ENCODE measurements at regions not wholly inside any gene's neighbourhood (a gene's known extent, or its start where the extent isn't known, plus 50 kb on each side); places are given as distances from the start of the nearest gene placed in this dataset.

- Histone ChIP-seq H3K9me3 (no peaks in the 10 kb centered on the region), H3K27ac (no peak overlapping the region), H3K36me3 (no peaks in the 10 kb centered on the region), H3K4me3 (no peak overlapping the region), H3K27me3 (no peaks in the 10 kb centered on the region), H3K4me1 (no peaks in the 10 kb centered on the region)
- ATAC-seq (no peak), DNase-seq (no peak)
- TF ChIP-seq CTCF (IDR thresholded peaks at IDR 0.05): no peak
- intact Hi-C loops (cut with DNase I): no loop called here
These were observed 1046.7 kb upstream of the MAP3K7 start for GRCh38 chr6:91633374-91634111.

GRCh38 chr6:91632308-91632707 is 1045.4 kb upstream of the MAP3K7 start:
- H3K9me3 ChIP-seq: no peaks in the 10 kb centered on the region
- H3K36me3 ChIP-seq: no peaks in the 10 kb centered on the region
- no peak for TF ChIP-seq CTCF (IDR thresholded peaks at IDR 0.05)
- H3K27me3 ChIP-seq: no peaks in the 10 kb centered on the region
- intact Hi-C loops (cut with DNase I): no loop called here
- no peak overlapping the region for H3K4me3 ChIP-seq
- ATAC-seq (no peak), DNase-seq (no peak)
- no peak overlapping the region for H3K27ac ChIP-seq
- H3K4me1 ChIP-seq: no peaks in the 10 kb centered on the region

GRCh38 chr6:91631227-91631626 is 1044.4 kb upstream of the MAP3K7 start:
- H3K4me1 ChIP-seq: no peaks in the 10 kb centered on the region
- H3K36me3 ChIP-seq: no peaks in the 10 kb centered on the region
- H3K27ac ChIP-seq: no peak overlapping the region
- ATAC-seq: no peak
- H3K4me3 ChIP-seq: no peak overlapping the region
- no peak for DNase-seq
- no peaks in the 10 kb centered on the region for H3K27me3 ChIP-seq
- intact Hi-C loops (cut with DNase I): no loop called here
- TF ChIP-seq CTCF (IDR thresholded peaks at IDR 0.05): no peak
- no peaks in the 10 kb centered on the region for H3K9me3 ChIP-seq

GRCh38 chr6:91626911-91627310 is 1040.0 kb upstream of the MAP3K7 start:
- Histone ChIP-seq H3K9me3 (no peaks in the 10 kb centered on the region), H3K4me1 (no peaks in the 10 kb centered on the region), H3K36me3 (no peaks in the 10 kb centered on the region), H3K27ac (no peak overlapping the region), H3K27me3 (no peaks in the 10 kb centered on the region), H3K4me3 (no peak overlapping the region)
- DNase-seq: no peak
- ATAC-seq: no peak
- TF ChIP-seq CTCF (IDR thresholded peaks at IDR 0.05): no peak
- intact Hi-C loops (cut with DNase I): no loop called here

GRCh38 chr6:91613481-91613880 is 1026.6 kb upstream of the MAP3K7 start:
- Histone ChIP-seq H3K9me3 (no peaks in the 10 kb centered on the region), H3K4me3 (no peak overlapping the region), H3K27ac (no peak overlapping the region), H3K36me3 (no peaks in the 10 kb centered on the region), H3K4me1 (no peaks in the 10 kb centered on the region), H3K27me3 (no peaks in the 10 kb centered on the region)
- DNase-seq: no peak
- intact Hi-C loops (cut with DNase I): no loop called here
- no peak for TF ChIP-seq CTCF (IDR thresholded peaks at IDR 0.05)
- no peak for ATAC-seq

GRCh38 chr6:91611190-91611589 is 1024.3 kb upstream of the MAP3K7 start:
- Histone ChIP-seq H3K27me3 (no peaks in the 10 kb centered on the region), H3K4me1 (no peaks in the 10 kb centered on the region), H3K36me3 (no peaks in the 10 kb centered on the region), H3K27ac (no peak overlapping the region), H3K9me3 (no peaks in the 10 kb centered on the region), H3K4me3 (no peak overlapping the region)
- no peak for TF ChIP-seq CTCF (IDR thresholded peaks at IDR 0.05)
- DNase-seq: no peak
- intact Hi-C loops (cut with DNase I): no loop called here
- ATAC-seq: no peak

All from upper lobe of right lung (tissue), 1 donor.